K562 (cell line): ENCODE measurements at regions not wholly inside any gene's neighbourhood (a gene's known extent, or its start where the extent isn't known, plus 50 kb on each side); places are given as distances from the start of the nearest gene placed in this dataset.

ENCODE experiments used
- AFF1 ChIP-seq, 2 experiments: fragments of 450-650 bp; IDR thresholded peaks; 2 replicates each; pipeline ENCODE4 v1.6.1; 2018; ENCODE audit warnings: mild to moderate bottlenecking in 2 of 2, low read depth in 1 of 2; ENCODE audit not compliant: partially characterized antibody in 2 of 2
- ATF1 ChIP-seq, 2 experiments: fragments of 450-650 bp in 1 of 2; IDR thresholded peaks; 2 replicates each; pipeline ENCODE4 v1.6.1; 2016; ENCODE audit warnings: missing compliant biosample characterization in 1 of 2, missing genetic modification characterization in 1 of 2
- DDX20 ChIP-seq: fragments of 450-650 bp; IDR thresholded peaks from 2 replicates; pipeline ENCODE4 v1.6.1; 2016; ENCODE audit warnings: missing genetic modification characterization, low read depth, mild to moderate bottlenecking, missing compliant biosample characterization, moderate library complexity
- GATA2 ChIP-seq: sonication (generic); formaldehyde crosslinking; IDR thresholded peaks from 2 replicates; pipeline ENCODE4 v1.4.0; 2020; ENCODE audit warnings: mild to moderate bottlenecking, missing genetic modification reagents
- MGA ChIP-seq: fragments of 450-650 bp; IDR thresholded peaks from 2 replicates; pipeline ENCODE4 v1.6.1; 2016; ENCODE audit warnings: mild to moderate bottlenecking, moderate library complexity
- PKNOX1 ChIP-seq: fragments of 450-650 bp; IDR thresholded peaks from 2 replicates; pipeline ENCODE4 v1.6.1; 2016
- POLR3G ChIP-seq: IDR thresholded peaks from 2 replicates; pipeline ENCODE4 v1.6.1; 2011; ENCODE audit not compliant: insufficient read length, insufficient replicate concordance; ENCODE audit errors: extremely low read depth
- UBTF ChIP-seq, 2 experiments: IDR thresholded peaks; 2 replicates each; pipeline ENCODE4 v1.6.1; 2012; ENCODE audit warnings: improper control_type of control experiment in 2 of 2, low read depth in 2 of 2, low read length in 2 of 2, borderline replicate concordance in 1 of 2

- peak; percentile 35; the same call in 1 of the 2 replicates for TF ChIP-seq MGA
- no peak for TF ChIP-seq POLR3G
- TF ChIP-seq ATF1 (CRISPR knock-in tag; IDR thresholded peaks at IDR 0.05) = no peak
- peak; percentile 48; the same call in 1 of the 2 replicates for TF ChIP-seq ATF1 (tag; IDR thresholded peaks at IDR 0.05)
- TF ChIP-seq AFF1 (IDR thresholded peaks at IDR 0.05; ENCODE audit: low read depth in 1 of 2, partially characterized antibody in 2 of 2) = peak; percentile 51 to 87
- no peak for TF ChIP-seq DDX20 (tag)
- no peak for TF ChIP-seq PKNOX1
- TF ChIP-seq UBTF (IDR thresholded peaks at IDR 0.05; ENCODE audit: borderline replicate concordance in 1 of 2, low read depth in 2 of 2, low read length in 2 of 2) = no peak
- peak; percentile 67 for TF ChIP-seq GATA2 (CRISPR knock-in tag)
These were observed 159.7 kb upstream of the MBNL1 start (continued) for GRCh38 chr3:152109038-152109437.
